ENCODE measurements at regions not wholly inside any gene's neighbourhood (a gene's known extent, or its start where the extent isn't known, plus 50 kb on each side); places are given as distances from the start of the nearest gene placed in this dataset.
A peak's percentile ranks its signal among the peaks of the same experiment; 100 is the strongest.

DNA sequence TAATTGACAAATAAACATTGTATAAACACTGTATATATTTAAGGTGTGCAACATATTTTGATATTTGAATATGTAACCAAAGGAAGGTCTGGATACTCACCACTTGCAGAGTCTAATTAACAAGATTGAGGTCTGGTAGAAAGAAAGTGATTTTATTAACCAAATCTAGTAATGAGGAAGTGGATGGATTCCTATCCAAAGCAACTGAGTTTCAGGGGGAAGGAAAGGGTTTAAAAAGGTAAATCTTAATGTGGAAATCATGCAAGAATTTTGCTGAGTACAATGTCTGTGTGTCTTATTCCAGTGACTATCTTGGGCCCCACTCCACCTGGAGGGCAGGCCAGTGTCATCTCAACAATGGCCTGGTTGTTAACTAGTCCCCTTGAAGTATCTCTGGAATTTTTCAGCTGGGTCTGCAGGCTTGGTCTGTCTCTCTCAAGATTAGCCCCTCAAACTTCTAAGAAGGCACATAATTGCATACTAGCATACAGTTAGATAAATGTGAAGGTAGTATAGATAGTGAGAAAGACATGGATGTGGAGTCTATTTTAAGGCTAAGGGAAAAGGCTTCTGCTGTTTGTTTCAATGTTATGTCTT, 262.7 kb upstream of the RGS18 start:
- no peaks in the 10 kb centered on the region for H3K27me3 ChIP-seq (ENCODE audit: control insufficient read depth in 3 of 3, insufficient read depth in 3 of 3, low read depth in 1 of 3, low read length in 3 of 3)
- no peak overlapping the region for H3K4ac ChIP-seq (ENCODE audit: low read length)
- no peak for DNase-seq (ENCODE audit: low spot score)
- H3K4me2 ChIP-seq (ENCODE audit: insufficient read depth, low read length, poor library complexity, severe bottlenecking) = no peak overlapping the region
- no peaks in the 10 kb centered on the region for H3K79me1 ChIP-seq (ENCODE audit: low read depth, low read length)
- no peak overlapping the region for H4K8ac ChIP-seq (ENCODE audit: low read depth, low read length)
- no peak overlapping the region for H4K91ac ChIP-seq (ENCODE audit: low read depth, low read length, poor library complexity)
- H3K9me3 ChIP-seq (replicated peaks in 1 of 2; ENCODE audit: control insufficient read depth in 2 of 2, insufficient read depth in 1 of 2, low read depth in 1 of 2, low read length in 2 of 2) = no peaks in the 10 kb centered on the region
- H3K4me1 ChIP-seq (ENCODE audit: control insufficient read depth in 2 of 2, insufficient read depth in 1 of 2, low read depth in 1 of 2, low read length in 2 of 2) = peaks cover 0 to 6% of the 10 kb centered on the region in 2 donors
- H2BK5ac ChIP-seq (ENCODE audit: low read length) = no peak overlapping the region
- no peaks in the 10 kb centered on the region for H3K36me3 ChIP-seq (replicated peaks in 1 of 2; ENCODE audit: control insufficient read depth in 2 of 2, insufficient read depth in 2 of 2, low read length in 2 of 2)
- peak overlapping the region; percentile 45 for H2AFZ ChIP-seq (ENCODE audit: low read length)
- no peak overlapping the region for H3K9ac ChIP-seq (ENCODE audit: low read depth, low read length, poor library complexity)
- no peak overlapping the region for H2BK12ac ChIP-seq (ENCODE audit: low read length)
- H2BK15ac ChIP-seq (ENCODE audit: low read length) = no peak overlapping the region
- no peak overlapping the region for H3K14ac ChIP-seq (ENCODE audit: low read length)
- no peak overlapping the region for H3K27ac ChIP-seq (replicated peaks; ENCODE audit: low read length)
- H3K23ac ChIP-seq (ENCODE audit: low read depth, low read length, poor library complexity) = no peak overlapping the region
- H2AK5ac ChIP-seq (ENCODE audit: low read depth, low read length) = no peak overlapping the region
- H3K4me3 ChIP-seq (ENCODE audit: low read length in 2 of 2) = no peak overlapping the region
- H3K18ac ChIP-seq (ENCODE audit: low read length) = no peak overlapping the region
- H2BK120ac ChIP-seq (ENCODE audit: low read depth, low read length) = no peak overlapping the region

- no peak overlapping the region for H2AK5ac ChIP-seq (ENCODE audit: low read depth, low read length)
- DNase-seq (ENCODE audit: low spot score) = no peak
- WGBS, 2 donors (ENCODE audit: extremely low coverage in 2 of 2, insufficient read length in 2 of 2, insufficient replicate concordance in 1 of 2) = no CpG with 5 or more reads among the region's 3 CpGs
- no peak overlapping the region for H2BK15ac ChIP-seq (ENCODE audit: low read length)
- no peak overlapping the region for H2BK120ac ChIP-seq (ENCODE audit: low read depth, low read length)
- peaks cover 0 to 6% of the 10 kb centered on the region in 2 donors for H3K4me1 ChIP-seq (ENCODE audit: control insufficient read depth in 2 of 2, insufficient read depth in 1 of 2, low read depth in 1 of 2, low read length in 2 of 2)
- H2BK5ac ChIP-seq (ENCODE audit: low read length) = no peak overlapping the region
- H3K4ac ChIP-seq (ENCODE audit: low read length) = no peak overlapping the region
- no peaks in the 10 kb centered on the region for H3K27me3 ChIP-seq (ENCODE audit: control insufficient read depth in 3 of 3, insufficient read depth in 3 of 3, low read depth in 1 of 3, low read length in 3 of 3)
- H3K23ac ChIP-seq (ENCODE audit: low read depth, low read length, poor library complexity) = no peak overlapping the region
- no peak overlapping the region for H3K4me2 ChIP-seq (ENCODE audit: insufficient read depth, low read length, poor library complexity, severe bottlenecking)
- H4K8ac ChIP-seq (ENCODE audit: low read depth, low read length) = no peak overlapping the region
- no peak overlapping the region for H3K9ac ChIP-seq (ENCODE audit: low read depth, low read length, poor library complexity)
- H3K27ac ChIP-seq (replicated peaks; ENCODE audit: low read length) = no peak overlapping the region
- no peaks in the 10 kb centered on the region for H3K36me3 ChIP-seq (replicated peaks in 1 of 2; ENCODE audit: control insufficient read depth in 2 of 2, insufficient read depth in 2 of 2, low read length in 2 of 2)
- no peaks in the 10 kb centered on the region for H3K9me3 ChIP-seq (replicated peaks in 1 of 2; ENCODE audit: control insufficient read depth in 2 of 2, insufficient read depth in 1 of 2, low read depth in 1 of 2, low read length in 2 of 2)
- no peak overlapping the region for H2AFZ ChIP-seq (ENCODE audit: low read length)
- H3K4me3 ChIP-seq (ENCODE audit: low read length in 2 of 2) = no peak overlapping the region
- H3K79me1 ChIP-seq (ENCODE audit: low read depth, low read length) = no peaks in the 10 kb centered on the region
- H4K91ac ChIP-seq (ENCODE audit: low read depth, low read length, poor library complexity) = no peak overlapping the region
- H3K14ac ChIP-seq (ENCODE audit: low read length) = no peak overlapping the region
- H2BK12ac ChIP-seq (ENCODE audit: low read length) = no peak overlapping the region
- no peak overlapping the region for H3K18ac ChIP-seq (ENCODE audit: low read length)
Observed at GRCh38 chr1:191897134-191897533, 261.1 kb upstream of the RGS18 start.

DNA sequence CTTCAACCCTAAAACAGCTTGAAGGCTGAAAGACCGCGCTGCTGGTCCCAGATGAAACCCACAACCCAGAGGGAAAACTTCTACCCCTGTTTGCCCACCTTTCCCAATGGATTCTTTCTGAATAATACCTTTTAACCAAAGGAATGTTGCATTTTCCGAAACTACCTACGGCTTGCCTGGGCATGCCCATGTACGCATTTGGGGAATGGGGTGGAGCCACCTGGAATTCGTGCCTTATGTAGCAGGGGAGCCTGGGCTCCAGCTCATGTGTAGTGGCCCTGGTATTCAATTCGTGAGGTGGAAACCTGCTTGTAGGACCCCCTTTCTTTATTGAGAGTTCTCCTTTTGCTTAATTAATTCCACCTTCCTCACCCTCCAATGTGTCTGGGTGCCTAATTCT, 256.6 kb upstream of the RGS18 start:
- no peak for DNase-seq (ENCODE audit: low spot score)

GRCh38 chr1:191904991-191905390, 253.3 kb upstream of the RGS18 start:
- no peaks in the 10 kb centered on the region for H3K27me3 ChIP-seq (ENCODE audit: control insufficient read depth in 3 of 3, insufficient read depth in 3 of 3, low read depth in 1 of 3, low read length in 3 of 3)
- no peak overlapping the region for H2BK15ac ChIP-seq (ENCODE audit: low read length)
- H3K18ac ChIP-seq (ENCODE audit: low read length) = no peak overlapping the region
- no peak overlapping the region for H2BK120ac ChIP-seq (ENCODE audit: low read depth, low read length)
- no peak overlapping the region for H3K9ac ChIP-seq (ENCODE audit: low read depth, low read length, poor library complexity)
- no peak overlapping the region for H2AFZ ChIP-seq (ENCODE audit: low read length)
- H3K14ac ChIP-seq (ENCODE audit: low read length) = no peak overlapping the region
- H3K27ac ChIP-seq (replicated peaks; ENCODE audit: low read length) = no peak overlapping the region
- H3K4me3 ChIP-seq (ENCODE audit: low read length in 2 of 2) = no peak overlapping the region
- H3K36me3 ChIP-seq (replicated peaks in 1 of 2; ENCODE audit: control insufficient read depth in 2 of 2, insufficient read depth in 2 of 2, low read length in 2 of 2) = no peaks in the 10 kb centered on the region
- H2AK5ac ChIP-seq (ENCODE audit: low read depth, low read length) = no peak overlapping the region
- H3K9me3 ChIP-seq (replicated peaks in 1 of 2; ENCODE audit: control insufficient read depth in 2 of 2, insufficient read depth in 1 of 2, low read depth in 1 of 2, low read length in 2 of 2) = peaks cover 0 to 8% of the 10 kb centered on the region in 2 donors
- peaks cover 0 to 4% of the 10 kb centered on the region in 2 donors for H3K4me1 ChIP-seq (ENCODE audit: control insufficient read depth in 2 of 2, insufficient read depth in 1 of 2, low read depth in 1 of 2, low read length in 2 of 2)
- H3K4ac ChIP-seq (ENCODE audit: low read length) = no peak overlapping the region
- H3K23ac ChIP-seq (ENCODE audit: low read depth, low read length, poor library complexity) = no peak overlapping the region
- H2BK5ac ChIP-seq (ENCODE audit: low read length) = no peak overlapping the region
- H2BK12ac ChIP-seq (ENCODE audit: low read length) = no peak overlapping the region
- H4K91ac ChIP-seq (ENCODE audit: low read depth, low read length, poor library complexity) = no peak overlapping the region
- no peak overlapping the region for H3K4me2 ChIP-seq (ENCODE audit: insufficient read depth, low read length, poor library complexity, severe bottlenecking)
- no peaks in the 10 kb centered on the region for H3K79me1 ChIP-seq (ENCODE audit: low read depth, low read length)
- DNase-seq (ENCODE audit: low spot score) = no peak
- H4K8ac ChIP-seq (ENCODE audit: low read depth, low read length) = no peak overlapping the region

More for the DNA sequence above, 256.6 kb upstream of the RGS18 start:
- Histone ChIP-seq H2AFZ (ENCODE audit: low read length) (peak overlapping the region; percentile 28), H3K9ac (ENCODE audit: low read depth, low read length, poor library complexity) (no peak overlapping the region), H3K18ac (ENCODE audit: low read length) (no peak overlapping the region), H3K36me3 (replicated peaks in 1 of 2; ENCODE audit: control insufficient read depth in 2 of 2, insufficient read depth in 2 of 2, low read length in 2 of 2) (no peaks in the 10 kb centered on the region), H2BK5ac (ENCODE audit: low read length) (no peak overlapping the region), H4K8ac (ENCODE audit: low read depth, low read length) (no peak overlapping the region), H3K9me3 (replicated peaks in 1 of 2; ENCODE audit: control insufficient read depth in 2 of 2, insufficient read depth in 1 of 2, low read depth in 1 of 2, low read length in 2 of 2) (no peaks in the 10 kb centered on the region), H3K27me3 (ENCODE audit: control insufficient read depth in 3 of 3, insufficient read depth in 3 of 3, low read depth in 1 of 3, low read length in 3 of 3) (no peaks in the 10 kb centered on the region), H3K4me1 (ENCODE audit: control insufficient read depth in 2 of 2, insufficient read depth in 1 of 2, low read depth in 1 of 2, low read length in 2 of 2) (no peaks in the 10 kb centered on the region), H3K14ac (ENCODE audit: low read length) (no peak overlapping the region), H2BK15ac (ENCODE audit: low read length) (no peak overlapping the region), H3K4me2 (ENCODE audit: insufficient read depth, low read length, poor library complexity, severe bottlenecking) (no peak overlapping the region), H3K79me1 (ENCODE audit: low read depth, low read length) (no peaks in the 10 kb centered on the region), H4K91ac (ENCODE audit: low read depth, low read length, poor library complexity) (no peak overlapping the region), H2AK5ac (ENCODE audit: low read depth, low read length) (no peak overlapping the region), H3K27ac (replicated peaks; ENCODE audit: low read length) (no peak overlapping the region), H3K4me3 (ENCODE audit: low read length in 2 of 2) (no peak overlapping the region), H3K4ac (ENCODE audit: low read length) (no peak overlapping the region), H2BK120ac (ENCODE audit: low read depth, low read length) (no peak overlapping the region), H2BK12ac (ENCODE audit: low read length) (no peak overlapping the region), H3K23ac (ENCODE audit: low read depth, low read length, poor library complexity) (no peak overlapping the region)
- WGBS, 2 donors (ENCODE audit: extremely low coverage in 2 of 2, insufficient read length in 2 of 2, insufficient replicate concordance in 1 of 2) = no CpG with 5 or more reads among the region's 7 CpGs

Measured in neuronal stem cell (in vitro differentiated cells).